GM18499 (cell line): ENCODE measurements at regions not wholly inside any gene's neighbourhood (a gene's known extent, or its start where the extent isn't known, plus 50 kb on each side); places are given as distances from the start of the nearest gene placed in this dataset.

Source experiments
- ATAC-seq: cut with Tn5 transposase; IDR thresholded peaks from one replicate; pipeline ENCODE4 v1.9.1; 2021; ENCODE audit warnings: moderate number of reproducible peaks; ENCODE audit not compliant: insufficient read depth, unreplicated experiment

- no peak for ATAC-seq
Observed at GRCh38 chr10:69715899-69716606, 85.7 kb upstream of the COL13A1 start.

GRCh38 chr10:69716711-69717560 lies 84.8 kb upstream of the COL13A1 start:
- no peak for ATAC-seq

GRCh38 chr10:69718951-69719350 lies 82.8 kb upstream of the COL13A1 start:
- ATAC-seq: no peak

- ATAC-seq: no peak
Observed at GRCh38 chr10:69721690-69722310, 79.9 kb upstream of the COL13A1 start.

GRCh38 chr10:69723653-69724052 lies 78.1 kb upstream of the COL13A1 start:
- no peak for ATAC-seq

- ATAC-seq: no peak
Observed at GRCh38 chr10:69726850-69727249, 74.9 kb upstream of the COL13A1 start.

GRCh38 chr10:69728335-69728870 lies 73.3 kb upstream of the COL13A1 start:
- ATAC-seq: no peak

GRCh38 chr10:69729326-69730048 lies 72.2 kb upstream of the COL13A1 start:
- no peak for ATAC-seq

GRCh38 chr10:69730251-69731156 lies 71.2 kb upstream of the COL13A1 start:
- no peak for ATAC-seq

GRCh38 chr10:69731184-69731583 lies 70.5 kb upstream of the COL13A1 start:
- ATAC-seq: no peak

- no peak for ATAC-seq
Observed at GRCh38 chr10:69731698-69732097, 70.0 kb upstream of the COL13A1 start.

GRCh38 chr10:69732147-69732825 lies 69.4 kb upstream of the COL13A1 start:
- no peak for ATAC-seq

- no peak for ATAC-seq
Observed at GRCh38 chr10:69732826-69733150, 68.9 kb upstream of the COL13A1 start.

GRCh38 chr10:69733791-69734261 lies 67.9 kb upstream of the COL13A1 start:
- no peak for ATAC-seq

- ATAC-seq: no peak
Observed at GRCh38 chr10:69734416-69734796, 67.3 kb upstream of the COL13A1 start.

GRCh38 chr10:69734797-69735468 lies 66.8 kb upstream of the COL13A1 start:
- no peak for ATAC-seq

- ATAC-seq: no peak
Observed at GRCh38 chr10:69736886-69737641, 64.6 kb upstream of the COL13A1 start.

GRCh38 chr10:69738071-69738470 lies 63.6 kb upstream of the COL13A1 start:
- no peak for ATAC-seq
